D341Med (cell line): ENCODE measurements at regions not wholly inside any gene's neighbourhood (a gene's known extent, or its start where the extent isn't known, plus 50 kb on each side); places are given as distances from the start of the nearest gene placed in this dataset.

Source experiments
- DNase-seq: peaks from one replicate; pipeline ENCODE4 v3.0.0; 2012; ENCODE audit warnings: low spot score

GRCh38 chr14:29037411-29037810, 270.8 kb downstream of the FOXG1 start:
- no peak for DNase-seq

GRCh38 chr14:29039171-29039570, 272.6 kb downstream of the FOXG1 start:
- no peak for DNase-seq

DNA sequence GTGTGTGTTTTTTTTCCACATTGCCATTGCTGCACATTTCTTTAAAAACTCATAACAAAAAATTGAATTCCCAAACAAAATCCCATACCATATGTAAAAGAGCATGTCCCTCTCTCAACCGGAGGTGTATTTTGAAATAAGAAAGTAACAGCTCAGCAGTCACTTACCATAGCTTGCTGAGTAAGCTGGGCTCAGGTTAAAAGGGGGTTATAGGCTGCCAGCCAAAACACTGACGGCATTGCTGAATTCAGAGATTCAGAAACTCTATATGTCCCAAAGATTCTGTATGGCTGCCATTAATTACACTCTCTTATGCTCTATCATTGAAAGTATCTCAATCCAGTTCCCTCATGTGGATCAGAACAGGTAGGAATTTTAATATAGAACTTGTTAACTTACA, 276.0 kb downstream of the FOXG1 start:
- no peak for DNase-seq

DNA sequence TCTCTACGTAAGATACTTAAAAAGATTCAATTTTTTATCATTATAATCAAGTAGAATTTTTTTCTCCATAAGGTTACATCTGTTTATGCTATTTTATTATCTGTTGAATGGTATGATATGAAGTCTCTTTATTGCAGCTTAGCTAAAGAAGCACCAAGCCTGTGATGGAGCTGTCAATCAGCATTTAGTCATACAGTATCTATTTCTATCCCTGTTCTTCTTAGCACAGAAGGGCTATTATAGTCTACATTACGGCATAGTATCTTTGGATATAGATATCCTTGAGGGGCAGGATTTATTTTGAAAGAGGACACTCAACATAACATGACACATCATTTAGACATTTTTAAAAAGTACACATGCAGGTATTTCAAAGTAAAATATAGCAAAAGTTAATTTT, 277.1 kb downstream of the FOXG1 start:
- no peak for DNase-seq

DNA sequence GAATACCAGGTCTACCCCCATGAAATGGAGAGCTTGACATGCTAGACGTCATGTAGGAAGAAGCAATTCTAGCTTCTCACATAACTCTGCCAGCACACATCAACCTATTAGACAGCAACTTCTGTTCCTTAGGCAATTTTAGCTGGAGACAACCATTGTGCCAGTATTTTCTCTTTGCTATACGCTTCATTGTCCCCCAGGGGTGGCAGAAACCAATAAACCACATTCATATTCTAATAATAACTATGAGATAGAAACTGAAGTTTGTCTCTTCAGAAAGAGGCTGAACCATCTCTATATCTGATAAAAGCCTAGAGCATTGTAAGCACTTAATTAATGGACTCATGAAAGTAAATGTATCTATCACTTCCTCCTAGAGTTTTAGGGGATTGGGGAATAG, 278.6 kb downstream of the FOXG1 start:
- DNase-seq, result no peak

GRCh38 chr14:29054119-29054518, 287.5 kb downstream of the FOXG1 start:
- no peak for DNase-seq

DNA sequence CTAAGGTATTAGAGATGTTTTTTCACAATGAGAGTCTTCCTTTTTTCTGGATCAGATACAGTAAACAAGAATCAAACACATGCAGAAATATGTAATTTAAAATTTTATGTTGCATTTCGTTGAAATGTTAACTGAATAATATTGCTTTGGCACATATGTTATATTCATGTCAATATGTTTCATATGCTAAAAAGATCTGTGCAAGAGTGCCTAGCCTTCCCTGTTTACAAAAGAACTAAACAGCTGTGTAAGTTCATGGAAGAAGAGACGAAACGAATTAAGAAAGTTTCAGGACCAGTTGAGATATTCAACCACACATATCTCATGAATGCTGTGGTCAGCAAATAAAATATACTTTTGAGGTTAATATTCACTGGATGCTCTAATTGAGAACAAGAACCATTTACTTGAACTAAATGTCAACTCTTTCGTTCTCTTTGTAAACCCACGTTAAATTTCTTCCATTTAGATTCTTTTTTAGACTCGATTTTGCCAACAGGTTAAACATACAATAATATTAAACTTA, 289.5 kb downstream of the FOXG1 start:
- DNase-seq, result no peak

- no peak for DNase-seq
Observed at GRCh38 chr14:29061702-29062101, 295.1 kb downstream of the FOXG1 start.

DNA sequence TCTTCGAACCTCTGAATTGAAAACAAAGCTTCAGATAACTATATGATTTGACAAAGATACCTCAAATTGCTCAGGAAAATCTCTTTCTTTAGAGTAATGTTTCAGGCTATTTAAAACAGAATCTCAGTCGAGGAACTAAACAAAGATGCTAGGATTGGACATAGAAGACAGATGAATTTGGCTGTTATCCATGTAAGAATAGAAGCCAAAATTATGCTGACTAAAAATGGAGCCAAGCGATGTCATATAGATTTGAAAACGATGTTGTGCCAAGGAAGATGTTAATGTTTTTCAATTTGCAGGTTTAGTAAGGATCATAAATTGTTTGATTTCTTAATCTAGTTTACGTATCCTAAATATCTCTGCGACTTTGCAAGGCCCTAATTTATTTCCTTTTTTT, 295.9 kb downstream of the FOXG1 start:
- no peak for DNase-seq

DNA sequence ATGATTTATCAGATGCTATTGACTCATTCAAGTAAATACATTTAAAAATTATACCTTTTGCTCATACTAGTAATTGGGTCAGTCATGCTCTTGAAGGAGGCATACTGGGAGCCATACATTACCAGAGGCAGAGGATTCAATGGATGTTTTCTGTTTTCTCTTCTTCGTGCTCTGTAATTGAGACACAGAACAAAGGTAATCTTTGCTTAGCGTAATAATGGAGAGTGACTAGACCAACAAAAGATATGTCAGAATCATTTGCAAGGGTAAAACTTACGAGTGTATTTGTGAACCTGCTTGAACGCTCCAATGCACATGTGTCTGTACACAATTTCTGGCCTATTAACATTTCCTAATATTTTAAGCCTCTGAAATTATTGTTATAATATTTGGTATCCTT, 296.4 kb downstream of the FOXG1 start:
- no peak for DNase-seq

DNA sequence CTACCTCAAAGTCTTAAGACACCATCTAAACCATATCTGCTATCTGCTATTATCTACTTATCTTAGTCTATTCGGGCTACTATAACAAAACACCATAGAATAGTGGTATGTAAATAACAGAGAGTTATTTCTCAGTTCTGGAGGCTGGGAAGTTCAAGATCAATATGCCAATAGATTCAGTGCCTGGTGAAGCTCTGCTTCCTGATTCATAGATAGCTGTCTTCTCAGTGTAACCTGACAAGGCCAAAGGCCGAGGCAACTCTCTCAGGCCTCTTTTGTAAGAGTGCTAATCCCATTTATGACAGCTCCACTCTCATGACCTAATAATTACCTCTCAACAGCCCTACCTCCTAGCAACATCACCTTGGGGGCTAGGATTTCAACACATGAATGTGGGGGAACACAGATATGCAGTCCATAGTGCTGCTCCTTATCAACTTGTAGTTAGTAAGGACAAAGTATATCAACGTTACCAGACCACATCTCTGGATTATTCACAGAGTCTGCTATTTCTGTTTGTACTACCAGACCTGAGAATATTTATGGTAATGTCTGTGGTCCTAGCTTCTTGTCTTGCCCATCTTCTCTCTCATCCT, 297.8 kb downstream of the FOXG1 start:
- DNase-seq, result no peak

DNA sequence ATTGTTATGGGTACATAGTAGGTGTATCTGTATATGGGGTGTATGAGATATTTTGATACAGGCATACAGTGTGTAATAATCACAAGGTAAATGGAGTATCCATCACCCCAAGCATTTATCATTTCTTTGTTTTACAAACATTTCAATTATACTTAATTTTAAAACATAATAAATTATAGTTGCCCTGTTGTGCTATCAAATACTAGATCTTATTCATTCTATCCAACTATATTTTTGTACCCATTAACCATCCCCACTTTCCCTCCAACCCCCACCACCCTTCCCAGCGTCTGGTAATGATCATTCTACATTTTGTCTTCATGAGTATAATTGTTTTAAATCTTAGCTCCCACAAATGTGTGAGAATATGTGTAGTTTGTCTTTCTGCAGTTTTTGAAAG, 302.6 kb downstream of the FOXG1 start:
- DNase-seq, result no peak

- DNase-seq, result no peak
Observed at GRCh38 chr14:29075761-29076160, 309.2 kb downstream of the FOXG1 start.

DNA sequence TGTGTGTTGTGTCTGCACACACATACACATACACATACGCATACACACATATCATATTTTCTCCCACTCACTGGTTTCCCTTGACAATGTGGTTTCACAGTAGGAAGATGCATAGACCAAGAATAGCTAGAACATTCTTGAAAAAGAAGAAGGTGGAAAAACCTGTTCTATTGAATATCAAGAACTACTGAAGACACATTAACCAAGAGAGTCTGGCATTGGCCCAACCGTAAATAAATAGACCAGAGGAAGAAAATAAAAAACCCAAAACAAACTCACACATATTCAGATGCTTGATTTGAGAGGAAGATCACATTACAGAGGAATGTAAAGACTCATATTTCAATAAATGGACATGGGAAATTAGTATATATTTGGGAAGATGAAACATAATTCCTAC, 311.3 kb downstream of the FOXG1 start:
- no peak for DNase-seq

DNA sequence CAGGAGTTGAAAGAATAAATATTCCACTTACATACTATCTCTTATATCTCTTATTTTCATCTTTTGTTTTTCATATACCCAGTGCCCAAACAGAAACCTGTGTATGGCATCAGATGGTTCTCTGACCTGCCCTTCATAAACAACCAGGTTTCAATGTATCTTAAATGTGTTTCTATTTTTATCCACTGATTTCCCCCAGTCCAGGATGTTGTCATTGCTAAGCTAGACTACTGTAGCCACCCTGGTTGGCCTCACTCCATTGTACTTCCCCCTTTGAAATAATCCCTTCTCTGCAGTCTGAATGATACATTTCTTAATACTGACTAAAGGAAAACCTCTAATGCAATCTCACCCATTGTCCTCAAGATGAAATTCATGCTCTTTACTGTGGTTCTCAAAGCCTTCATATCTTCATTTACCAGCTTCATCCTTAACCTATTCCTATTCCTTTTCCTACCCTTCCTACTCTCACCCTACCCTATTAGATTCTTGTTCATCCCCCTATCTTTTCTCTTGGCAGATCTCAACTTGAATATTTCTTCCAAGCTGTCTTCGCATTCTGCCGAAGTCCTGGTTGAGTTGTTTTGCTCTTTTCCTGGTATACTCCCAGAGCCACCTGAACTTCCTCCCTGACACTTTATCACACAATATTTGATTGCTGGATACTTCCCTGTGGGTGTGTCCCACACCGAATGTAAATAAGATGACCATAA, 312.4 kb downstream of the FOXG1 start:
- DNase-seq, result no peak

- DNase-seq, result no peak
Observed at GRCh38 chr14:29085546-29085945, 319.0 kb downstream of the FOXG1 start.

- no peak for DNase-seq
Observed at GRCh38 chr14:29089849-29090248, 323.3 kb downstream of the FOXG1 start.

DNA sequence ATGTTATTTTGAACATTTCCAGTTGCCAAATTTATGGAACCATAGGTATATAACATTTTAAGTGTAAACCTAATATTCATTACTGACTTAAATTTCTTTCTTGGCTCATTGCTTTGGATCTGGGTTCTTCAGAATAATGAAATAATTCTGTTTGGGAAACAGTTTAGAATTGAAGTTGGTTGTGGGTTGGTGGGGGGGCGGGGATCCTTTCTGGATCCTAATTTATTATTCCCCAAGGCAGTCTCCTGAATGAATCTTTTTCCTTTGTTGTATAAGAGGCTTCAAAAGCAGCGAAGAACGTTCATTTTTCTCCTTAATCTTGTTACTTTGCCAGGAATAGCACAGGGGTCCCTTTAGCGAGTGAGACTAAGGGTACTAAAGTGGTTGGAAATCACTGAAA, 325.5 kb downstream of the FOXG1 start:
- DNase-seq, result no peak

DNA sequence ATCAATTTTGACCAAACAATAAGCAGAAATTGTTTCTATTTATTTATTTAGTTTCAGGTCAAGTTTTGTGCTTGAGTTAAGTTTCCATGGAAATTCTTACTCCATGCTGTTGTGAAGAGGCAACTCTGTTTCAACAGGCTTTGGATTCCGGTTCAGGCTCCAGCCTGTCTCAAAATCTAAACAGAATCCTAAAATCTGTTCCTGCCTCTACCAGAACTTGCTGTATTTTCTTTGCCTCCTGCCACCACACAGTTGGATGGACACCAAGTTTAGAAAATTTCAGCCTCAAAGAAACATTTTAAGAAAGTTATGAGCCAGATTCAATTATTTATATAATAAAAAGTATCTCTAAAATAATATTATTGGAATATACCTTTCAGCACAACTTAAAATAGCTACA, 330.9 kb downstream of the FOXG1 start:
- DNase-seq, result no peak

DNA sequence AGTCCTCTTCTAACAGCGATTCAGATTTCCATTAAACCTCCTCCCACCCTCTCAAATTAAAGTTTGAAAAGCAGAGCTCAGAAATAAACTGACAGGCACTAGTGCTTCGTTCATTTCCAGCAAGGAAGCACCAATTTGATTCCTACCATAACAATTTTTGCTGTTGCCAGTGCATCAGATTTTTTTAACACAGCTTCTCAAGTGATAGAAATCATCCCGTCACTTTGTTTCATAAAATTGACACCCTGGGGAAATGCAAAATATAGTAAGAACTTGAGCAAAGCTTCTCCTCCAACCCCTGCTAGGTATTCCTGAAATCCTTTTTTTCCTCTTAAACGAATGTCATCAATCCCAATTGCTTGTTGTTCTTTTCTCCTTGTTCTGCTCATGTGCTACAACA, 332.1 kb downstream of the FOXG1 start:
- DNase-seq, result no peak

GRCh38 chr14:29102266-29102665, 335.7 kb downstream of the FOXG1 start:
- DNase-seq, result no peak

DNA sequence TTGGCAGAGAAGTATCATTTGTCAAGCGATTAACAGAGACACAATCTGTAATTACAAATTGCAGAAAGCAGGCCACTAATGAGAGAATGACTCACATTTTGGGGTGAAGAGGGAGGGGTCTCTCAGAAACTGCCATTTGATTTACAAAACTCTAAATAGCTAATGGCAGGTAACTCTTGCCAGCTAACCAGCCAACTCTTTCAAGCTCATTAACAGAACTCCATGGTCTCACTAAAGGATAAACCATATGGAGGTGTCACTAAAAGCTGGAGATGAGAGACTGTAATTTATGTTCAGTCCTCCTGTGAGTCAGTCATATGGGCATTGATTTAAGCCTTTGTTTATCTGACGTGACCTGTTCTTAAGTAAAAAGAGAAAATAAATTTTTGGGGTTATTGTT, 336.4 kb downstream of the FOXG1 start:
- peak; percentile 32 for DNase-seq

GRCh38 chr14:29108908-29109307, 342.3 kb downstream of the FOXG1 start:
- no peak for DNase-seq

DNA sequence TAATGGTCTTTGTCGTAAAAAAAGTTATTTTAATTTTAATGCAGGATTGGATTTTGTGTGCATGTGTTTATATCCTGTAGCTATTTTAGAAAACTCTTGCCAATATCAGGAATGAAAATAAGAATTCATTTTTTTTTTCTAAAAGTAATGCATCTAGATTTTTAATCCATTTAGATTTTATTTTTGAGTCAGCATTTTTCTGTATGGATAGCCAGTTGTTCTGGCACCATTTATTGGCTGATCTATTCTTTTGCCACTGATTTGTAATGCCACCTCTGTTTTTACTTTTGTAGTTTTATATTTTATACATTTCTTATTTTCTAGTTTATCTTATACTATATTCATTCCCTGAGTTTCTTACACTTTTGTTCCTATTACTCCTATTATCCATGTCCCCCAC, 343.0 kb downstream of the FOXG1 start:
- DNase-seq, result no peak
